Brain microvascular endothelial cell (primary cell): ENCODE measurements at regions not wholly inside any gene's neighbourhood (a gene's known extent, or its start where the extent isn't known, plus 50 kb on each side); places are given as distances from the start of the nearest gene placed in this dataset.

Source experiments
- DNase-seq: peaks from one replicate; pipeline ENCODE4 v3.0.0-alpha.2; 2020
- H3K27ac ChIP-seq: fragments of 250-450 bp; sonication (Bioruptor Pico); 2 replicates; pipeline ENCODE4 v1.5.1; 2020; ENCODE audit warnings: mild to moderate bottlenecking, moderate library complexity
- H3K27me3 ChIP-seq: fragments of 250-450 bp; sonication (Bioruptor Pico); replicated peaks from 2 replicates; pipeline ENCODE4 v1.5.1; 2020; ENCODE audit warnings: mild to moderate bottlenecking
- H3K36me3 ChIP-seq: fragments of 250-450 bp; sonication (Bioruptor Pico); replicated peaks from 2 replicates; pipeline ENCODE4 v1.5.1; 2020; ENCODE audit warnings: mild to moderate bottlenecking
- H3K4me3 ChIP-seq: 2 replicates; pipeline ENCODE4 v1.5.1; 2011; ENCODE audit warnings: low read depth, mild to moderate bottlenecking, control low read depth, low read length, moderate library complexity
- in situ Hi-C: cut with HindIII; loops from 2 replicates; pipeline ENCODE4 v1.10.0; 2017; ENCODE audit warnings: low sequenced_read_pairs, low pct_ligation_motif_present
- TF ChIP-seq, protein P1 (sequence below): IDR thresholded peaks from 2 replicates; pipeline ENCODE4 v1.5.1; 2011; ENCODE audit warnings: low read depth, mild to moderate bottlenecking, moderate library complexity, low read length, control low read depth, inconsistent platforms; ENCODE audit errors: missing control alignments

DNA sequence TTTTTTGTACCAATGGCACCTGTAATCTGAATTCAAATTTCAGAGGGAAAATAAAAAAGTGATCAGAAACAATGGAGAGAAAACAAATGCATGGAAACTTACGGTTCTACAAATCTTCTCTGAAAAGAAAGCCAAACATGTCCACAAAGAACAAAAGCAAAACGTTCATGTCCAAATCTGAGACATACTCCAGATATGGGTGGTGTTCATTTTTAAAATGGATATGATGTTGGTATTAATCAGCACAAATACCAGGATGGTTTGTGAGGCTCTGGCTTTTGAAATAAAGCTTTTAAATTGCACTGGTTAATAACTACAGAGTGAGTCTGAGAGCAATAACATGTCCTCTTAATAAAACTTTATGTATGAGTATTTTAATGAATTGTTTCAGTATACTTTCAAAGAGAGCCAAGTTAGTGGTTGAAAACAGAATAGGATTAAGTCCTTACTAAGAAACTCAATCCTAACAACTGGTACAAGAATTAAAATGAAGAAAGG, 366.4 kb downstream of the INHBA start:
- Histone ChIP-seq H3K27ac (no peak overlapping the region), H3K27me3 (no peaks in the 10 kb centered on the region), H3K36me3 (no peaks in the 10 kb centered on the region), H3K4me3 (no peak overlapping the region)
- DNase-seq: no peak
- in situ Hi-C loops: no loop called here
- TF ChIP-seq, protein P1, sequence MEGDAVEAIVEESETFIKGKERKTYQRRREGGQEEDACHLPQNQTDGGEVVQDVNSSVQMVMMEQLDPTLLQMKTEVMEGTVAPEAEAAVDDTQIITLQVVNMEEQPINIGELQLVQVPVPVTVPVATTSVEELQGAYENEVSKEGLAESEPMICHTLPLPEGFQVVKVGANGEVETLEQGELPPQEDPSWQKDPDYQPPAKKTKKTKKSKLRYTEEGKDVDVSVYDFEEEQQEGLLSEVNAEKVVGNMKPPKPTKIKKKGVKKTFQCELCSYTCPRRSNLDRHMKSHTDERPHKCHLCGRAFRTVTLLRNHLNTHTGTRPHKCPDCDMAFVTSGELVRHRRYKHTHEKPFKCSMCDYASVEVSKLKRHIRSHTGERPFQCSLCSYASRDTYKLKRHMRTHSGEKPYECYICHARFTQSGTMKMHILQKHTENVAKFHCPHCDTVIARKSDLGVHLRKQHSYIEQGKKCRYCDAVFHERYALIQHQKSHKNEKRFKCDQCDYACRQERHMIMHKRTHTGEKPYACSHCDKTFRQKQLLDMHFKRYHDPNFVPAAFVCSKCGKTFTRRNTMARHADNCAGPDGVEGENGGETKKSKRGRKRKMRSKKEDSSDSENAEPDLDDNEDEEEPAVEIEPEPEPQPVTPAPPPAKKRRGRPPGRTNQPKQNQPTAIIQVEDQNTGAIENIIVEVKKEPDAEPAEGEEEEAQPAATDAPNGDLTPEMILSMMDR: no peak

DNA sequence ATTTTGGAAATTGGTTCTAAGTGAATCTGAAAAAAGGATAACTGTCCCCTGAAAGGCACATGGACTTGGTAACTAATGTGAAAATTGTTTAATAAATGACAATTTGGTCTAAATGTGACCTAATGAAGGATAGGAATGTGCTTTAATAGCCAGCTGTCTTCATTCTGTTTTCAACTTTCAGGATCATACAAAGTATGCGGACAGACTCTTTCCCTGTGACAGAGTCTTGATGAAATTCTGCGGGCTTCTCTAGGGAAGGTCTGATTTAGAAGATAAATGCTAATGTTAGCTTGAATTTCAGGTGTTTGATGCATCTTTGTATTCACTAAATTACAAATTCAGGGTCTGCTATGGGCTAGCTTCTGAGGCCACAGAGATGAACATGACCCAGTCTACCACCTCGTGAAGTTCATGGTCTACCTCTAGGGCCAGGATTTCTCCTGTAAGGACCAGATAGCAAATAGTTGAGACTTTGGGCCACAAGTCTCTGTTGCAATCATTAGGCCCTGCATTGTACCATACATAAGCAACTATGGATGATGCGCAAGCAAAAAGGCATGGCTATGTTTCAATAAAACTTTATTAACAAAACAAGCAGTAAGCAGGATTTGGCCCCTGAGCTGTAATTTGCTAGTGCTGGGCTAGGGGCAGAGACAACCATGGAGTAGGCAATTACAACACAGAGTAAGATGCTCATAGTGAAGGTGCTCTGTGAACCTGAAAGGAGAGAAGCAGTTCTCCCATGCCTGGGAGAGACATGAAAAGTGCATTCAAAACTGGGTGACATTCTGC, 368.6 kb downstream of the INHBA start:
- Histone ChIP-seq H3K27ac (no peak overlapping the region), H3K4me3 (no peak overlapping the region), H3K36me3 (no peaks in the 10 kb centered on the region), H3K27me3 (no peaks in the 10 kb centered on the region)
- in situ Hi-C loops: no loop called here
- TF ChIP-seq, protein P1: no peak
- DNase-seq: no peak

DNA sequence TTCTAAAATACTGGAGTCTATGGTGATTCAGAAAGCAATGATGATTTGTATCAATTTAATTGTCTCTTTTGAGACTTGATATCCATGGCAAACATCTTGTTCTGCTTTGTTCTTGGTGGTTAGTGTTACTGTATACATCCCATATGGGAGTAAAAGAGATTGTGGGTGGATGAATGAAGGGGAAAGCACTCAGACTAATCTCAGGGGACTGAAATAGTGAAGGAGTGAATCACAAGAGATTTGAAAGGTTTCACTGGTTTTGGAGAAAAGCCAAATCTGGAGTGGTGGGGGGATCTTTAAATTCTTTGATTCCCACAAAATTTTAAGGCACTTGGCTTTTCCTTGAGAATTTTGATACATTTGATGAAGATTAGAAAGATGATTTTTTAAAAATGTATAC, 369.4 kb downstream of the INHBA start:
- Histone ChIP-seq H3K27ac (peak overlapping the region; percentile 1), H3K27me3 (no peaks in the 10 kb centered on the region), H3K4me3 (no peak overlapping the region), H3K36me3 (no peaks in the 10 kb centered on the region)
- peak; percentile 81 for DNase-seq
- TF ChIP-seq, protein P1: no peak
- in situ Hi-C loops: no loop called here

DNA sequence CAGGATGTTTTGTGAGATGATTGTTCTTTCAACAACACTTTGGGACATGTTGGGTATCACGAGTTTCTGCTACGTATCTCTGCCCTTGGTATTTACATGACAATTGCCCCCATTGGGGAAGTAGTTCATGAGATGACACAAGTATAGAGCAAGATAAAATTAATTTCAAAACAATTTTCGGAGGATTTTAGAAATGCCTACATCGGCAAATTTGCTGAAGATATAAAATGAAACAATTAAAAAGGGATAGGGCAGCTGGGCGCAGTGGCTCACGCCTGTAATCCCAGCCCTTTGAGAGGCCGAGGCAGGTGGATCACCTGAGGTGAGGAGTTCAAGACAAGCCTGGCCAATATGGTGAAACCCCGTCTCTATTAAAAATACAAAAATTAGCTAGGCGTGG, 371.7 kb downstream of the INHBA start:
- no peak for DNase-seq
- TF ChIP-seq, protein P1: no peak
- H3K27me3 ChIP-seq: no peaks in the 10 kb centered on the region
- H3K27ac ChIP-seq: no peak overlapping the region
- H3K4me3 ChIP-seq: no peak overlapping the region
- in situ Hi-C loops: no loop called here
- H3K36me3 ChIP-seq: no peaks in the 10 kb centered on the region

DNA sequence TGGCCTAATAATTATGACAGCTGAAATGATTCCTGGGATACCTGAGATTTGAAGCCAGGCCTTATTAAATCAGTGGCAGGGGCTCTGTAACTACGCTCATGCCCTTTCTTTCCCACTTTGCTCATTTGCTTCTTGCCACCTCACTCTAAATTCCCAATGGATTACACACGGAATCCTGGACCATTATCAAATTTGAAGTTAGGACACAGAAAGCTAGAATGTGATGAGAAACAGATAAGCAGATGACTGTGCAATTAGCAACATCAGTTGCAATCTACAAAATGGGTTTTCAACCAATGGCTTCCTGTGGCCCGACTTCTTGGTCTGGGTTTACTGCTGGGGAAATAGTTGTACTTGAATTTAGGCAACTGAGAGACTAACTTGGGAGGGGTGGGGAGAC, 374.3 kb downstream of the INHBA start:
- no peaks in the 10 kb centered on the region for H3K36me3 ChIP-seq
- no peaks in the 10 kb centered on the region for H3K27me3 ChIP-seq
- DNase-seq: no peak
- in situ Hi-C loops: no loop called here
- TF ChIP-seq, protein P1: no peak
- no peak overlapping the region for H3K4me3 ChIP-seq
- H3K27ac ChIP-seq: no peak overlapping the region

DNA sequence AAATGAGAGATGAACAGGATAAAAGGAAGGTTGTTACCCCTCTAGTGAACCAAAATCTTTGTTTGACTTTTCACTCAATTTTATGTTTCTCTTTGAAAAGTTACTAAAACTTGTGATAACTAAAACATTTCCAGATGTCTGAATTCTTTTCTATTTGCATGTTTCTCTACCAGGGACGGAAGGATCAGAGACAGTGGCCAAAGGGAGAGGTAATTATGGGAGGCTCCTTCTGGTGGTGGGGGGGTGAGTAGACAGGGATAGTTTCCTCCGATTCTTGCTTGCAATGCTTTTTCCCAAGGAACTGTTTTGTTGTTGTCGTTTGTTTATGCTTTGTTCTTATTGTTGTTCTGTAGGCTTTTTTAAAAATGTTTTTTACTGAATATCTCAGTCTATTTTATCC, 374.8 kb downstream of the INHBA start:
- Histone ChIP-seq H3K4me3 (no peak overlapping the region), H3K27me3 (no peaks in the 10 kb centered on the region), H3K36me3 (no peaks in the 10 kb centered on the region), H3K27ac (no peak overlapping the region)
- TF ChIP-seq, protein P1: no peak
- no peak for DNase-seq
- in situ Hi-C loops: no loop called here
